Activated T-helper 1 cell treated with anti-CD3 and anti-CD28 coated beads, Interleukin-12 subunit alpha, Interleukin-12 subunit beta, Interleukin-2, Interleukin-4 antibody, amounts not matched to agents 30 ng/mL and 10 ng/mL and 1 ng/mL, durations not matched to agents 14 hours and 24 hours and 36 hours (primary cell): ENCODE measurements at regions not wholly inside any gene's neighbourhood (a gene's known extent, or its start where the extent isn't known, plus 50 kb on each side); places are given as distances from the start of the nearest gene placed in this dataset.

ENCODE experiments used
- DNase-seq: peaks from one replicate; pipeline ENCODE4 v3.0.0; 2021; ENCODE audit warnings: low spot score
- H3K27ac Mint-ChIP-seq: one replicate; pipeline ENCODE4 v1.8.0; 2021; ENCODE audit warnings: mild to moderate bottlenecking, mixed read lengths
- H3K27me3 Mint-ChIP-seq: one replicate; pipeline ENCODE4 v1.8.0; 2022; ENCODE audit warnings: mild to moderate bottlenecking, moderate library complexity, mixed read lengths; ENCODE audit not compliant: insufficient read depth
- H3K36me3 Mint-ChIP-seq: one replicate; pipeline ENCODE4 v1.8.0; 2021; ENCODE audit warnings: low read depth, mixed read lengths
- H3K4me1 Mint-ChIP-seq: one replicate; pipeline ENCODE4 v1.8.0; 2021; ENCODE audit warnings: low read depth, mixed read lengths
- H3K4me3 Mint-ChIP-seq: one replicate; pipeline ENCODE4 v1.8.0; 2021; ENCODE audit warnings: mild to moderate bottlenecking, moderate library complexity, mixed read lengths
- H3K9me3 Mint-ChIP-seq: one replicate; pipeline ENCODE4 v1.8.0; 2021; ENCODE audit warnings: mixed read lengths
- intact Hi-C: fragments of 100-400 bp; cut with micrococcal nuclease; formaldehyde crosslinking; loops from one replicate; pipeline ENCODE4 v1.15.1; 2024

GRCh38 chrX:40325161-40325560 is 227.4 kb upstream of the BCOR start:
- intact Hi-C loops = no loop called here
- Mint-ChIP-seq H3K4me1 (no peaks in the 10 kb centered on the region), H3K27me3 (peaks cover 2% of the 10 kb centered on the region), H3K36me3 (no peaks in the 10 kb centered on the region), H3K27ac (no peak overlapping the region), H3K4me3 (no peak overlapping the region), H3K9me3 (peaks cover 8% of the 10 kb centered on the region)
- DNase-seq = no peak

- Mint-ChIP-seq H3K27me3 (peaks cover 2% of the 10 kb centered on the region), H3K4me3 (no peak overlapping the region), H3K27ac (no peak overlapping the region), H3K4me1 (no peaks in the 10 kb centered on the region), H3K36me3 (no peaks in the 10 kb centered on the region), H3K9me3 (peaks cover 8% of the 10 kb centered on the region)
- intact Hi-C loops = no loop called here
- DNase-seq = no peak
Measured at GRCh38 chrX:40323977-40324376, 226.2 kb upstream of the BCOR start.

GRCh38 chrX:40320819-40321218 is 223.1 kb upstream of the BCOR start:
- no peaks in the 10 kb centered on the region for H3K36me3 Mint-ChIP-seq
- DNase-seq = no peak
- H3K27ac Mint-ChIP-seq = no peak overlapping the region
- peaks cover 16% of the 10 kb centered on the region for H3K9me3 Mint-ChIP-seq
- H3K4me1 Mint-ChIP-seq = no peaks in the 10 kb centered on the region
- no peak overlapping the region for H3K4me3 Mint-ChIP-seq
- no peaks in the 10 kb centered on the region for H3K27me3 Mint-ChIP-seq
- intact Hi-C loops = no loop called here

GRCh38 chrX:40318801-40319200 is 221.0 kb upstream of the BCOR start:
- Mint-ChIP-seq H3K27me3 (no peaks in the 10 kb centered on the region), H3K4me1 (no peaks in the 10 kb centered on the region), H3K4me3 (no peak overlapping the region), H3K36me3 (no peaks in the 10 kb centered on the region), H3K9me3 (peaks cover 21% of the 10 kb centered on the region), H3K27ac (no peak overlapping the region)
- DNase-seq = no peak
- intact Hi-C loops = no loop called here

GRCh38 chrX:40318076-40318475 is 220.3 kb upstream of the BCOR start:
- Mint-ChIP-seq H3K36me3 (no peaks in the 10 kb centered on the region), H3K27ac (no peak overlapping the region), H3K27me3 (no peaks in the 10 kb centered on the region), H3K9me3 (peaks cover 21% of the 10 kb centered on the region), H3K4me3 (no peak overlapping the region), H3K4me1 (no peaks in the 10 kb centered on the region)
- intact Hi-C loops = no loop called here
- no peak for DNase-seq

GRCh38 chrX:40316502-40316901 is 218.7 kb upstream of the BCOR start:
- Mint-ChIP-seq H3K9me3 (peaks cover 21% of the 10 kb centered on the region), H3K4me3 (no peak overlapping the region), H3K27me3 (no peaks in the 10 kb centered on the region), H3K27ac (no peak overlapping the region), H3K36me3 (no peaks in the 10 kb centered on the region), H3K4me1 (no peaks in the 10 kb centered on the region)
- intact Hi-C loops = no loop called here
- DNase-seq = no peak

GRCh38 chrX:40314070-40314469 is 216.3 kb upstream of the BCOR start:
- intact Hi-C loops = no loop called here
- no peak overlapping the region for H3K27ac Mint-ChIP-seq
- DNase-seq = no peak
- H3K9me3 Mint-ChIP-seq = peaks cover 14% of the 10 kb centered on the region
- no peaks in the 10 kb centered on the region for H3K4me1 Mint-ChIP-seq
- peaks cover 3% of the 10 kb centered on the region for H3K27me3 Mint-ChIP-seq
- H3K4me3 Mint-ChIP-seq = no peak overlapping the region
- no peaks in the 10 kb centered on the region for H3K36me3 Mint-ChIP-seq

- Mint-ChIP-seq H3K36me3 (no peaks in the 10 kb centered on the region), H3K4me3 (no peak overlapping the region), H3K9me3 (peaks cover 14% of the 10 kb centered on the region), H3K27ac (no peak overlapping the region), H3K4me1 (no peaks in the 10 kb centered on the region), H3K27me3 (peaks cover 3% of the 10 kb centered on the region)
- DNase-seq = no peak
- intact Hi-C loops = no loop called here
Measured at GRCh38 chrX:40313269-40313668, 215.5 kb upstream of the BCOR start.

GRCh38 chrX:40310447-40310846 is 212.7 kb upstream of the BCOR start:
- Mint-ChIP-seq H3K27ac (no peak overlapping the region), H3K27me3 (peaks cover 5% of the 10 kb centered on the region), H3K36me3 (no peaks in the 10 kb centered on the region), H3K9me3 (peaks cover 1% of the 10 kb centered on the region), H3K4me1 (no peaks in the 10 kb centered on the region), H3K4me3 (no peak overlapping the region)
- DNase-seq = no peak
- intact Hi-C loops = no loop called here

- DNase-seq = no peak
- Mint-ChIP-seq H3K9me3 (no peaks in the 10 kb centered on the region), H3K27me3 (peaks cover 5% of the 10 kb centered on the region), H3K4me1 (no peaks in the 10 kb centered on the region), H3K4me3 (no peak overlapping the region), H3K36me3 (no peaks in the 10 kb centered on the region), H3K27ac (no peak overlapping the region)
- intact Hi-C loops = no loop called here
Measured at GRCh38 chrX:40310016-40310415, 212.3 kb upstream of the BCOR start.

- Mint-ChIP-seq H3K4me3 (no peak overlapping the region), H3K27ac (no peak overlapping the region), H3K36me3 (no peaks in the 10 kb centered on the region), H3K27me3 (peaks cover 5% of the 10 kb centered on the region), H3K9me3 (no peaks in the 10 kb centered on the region), H3K4me1 (peaks cover 11% of the 10 kb centered on the region)
- no peak for DNase-seq
- intact Hi-C loops = no loop called here
Measured at GRCh38 chrX:40307871-40308270, 210.1 kb upstream of the BCOR start.

GRCh38 chrX:40304115-40304514 is 206.4 kb upstream of the BCOR start:
- peaks cover 2% of the 10 kb centered on the region for H3K27me3 Mint-ChIP-seq
- intact Hi-C loops = no loop called here
- no peaks in the 10 kb centered on the region for H3K36me3 Mint-ChIP-seq
- H3K4me1 Mint-ChIP-seq = peaks cover 11% of the 10 kb centered on the region
- H3K27ac Mint-ChIP-seq = no peak overlapping the region
- no peak overlapping the region for H3K4me3 Mint-ChIP-seq
- DNase-seq = no peak
- H3K9me3 Mint-ChIP-seq = no peaks in the 10 kb centered on the region

- Mint-ChIP-seq H3K4me1 (peaks cover 11% of the 10 kb centered on the region), H3K36me3 (no peaks in the 10 kb centered on the region), H3K4me3 (no peak overlapping the region), H3K9me3 (no peaks in the 10 kb centered on the region), H3K27me3 (peaks cover 4% of the 10 kb centered on the region), H3K27ac (no peak overlapping the region)
- DNase-seq = no peak
- intact Hi-C loops = no loop called here
Measured at GRCh38 chrX:40303256-40304077, 205.7 kb upstream of the BCOR start.
